H9 (cell line): ENCODE measurements at regions not wholly inside any gene's neighbourhood (a gene's known extent, or its start where the extent isn't known, plus 50 kb on each side); places are given as distances from the start of the nearest gene placed in this dataset.

Experiments
- DNase-seq: peaks from one replicate; pipeline ENCODE4 v3.0.0-alpha.2; 2017
- H2AFZ ChIP-seq: one replicate; pipeline ENCODE4 v1.6.1; 2013; ENCODE audit warnings: mild to moderate bottlenecking, low read length, control low read depth, moderate library complexity
- H2AK5ac ChIP-seq: 2 replicates; pipeline ENCODE4 v1.6.1; 2013; ENCODE audit warnings: low read length, control low read depth, mixed read lengths; ENCODE audit not compliant: insufficient read length
- H2BK120ac ChIP-seq: one replicate; pipeline ENCODE4 v1.6.1; 2013; ENCODE audit warnings: low read depth, mild to moderate bottlenecking, low read length, control low read depth, inconsistent platforms; ENCODE audit not compliant: poor library complexity, severe bottlenecking
- H2BK12ac ChIP-seq: 2 replicates; pipeline ENCODE4 v1.6.1; 2013; ENCODE audit warnings: low read length, control low read depth, mixed read lengths, low read depth; ENCODE audit not compliant: insufficient read length
- H2BK15ac ChIP-seq: 2 replicates; pipeline ENCODE4 v1.6.1; 2013; ENCODE audit warnings: low read depth, low read length, control low read depth
- H2BK20ac ChIP-seq: one replicate; pipeline ENCODE4 v1.6.1; 2013; ENCODE audit warnings: low read depth, mild to moderate bottlenecking, low read length, control low read depth, inconsistent platforms; ENCODE audit not compliant: poor library complexity, severe bottlenecking
- H2BK5ac ChIP-seq: 2 replicates; pipeline ENCODE4 v1.6.1; 2013; ENCODE audit warnings: low read length, control low read depth, mixed read lengths; ENCODE audit not compliant: insufficient read length
- H3K14ac ChIP-seq: 2 replicates; pipeline ENCODE4 v1.6.1; 2013; ENCODE audit warnings: low read length, control low read depth; ENCODE audit not compliant: insufficient read depth
- H3K18ac ChIP-seq: 2 replicates; pipeline ENCODE4 v1.6.1; 2013; ENCODE audit warnings: low read depth, mild to moderate bottlenecking, mixed read lengths, low read length, control low read depth; ENCODE audit not compliant: insufficient read length
- H3K23ac ChIP-seq: 2 replicates; pipeline ENCODE4 v1.6.1; 2013; ENCODE audit warnings: low read length, control low read depth, mixed read lengths, low read depth; ENCODE audit not compliant: insufficient read length
- H3K23me2 ChIP-seq: 2 replicates; pipeline ENCODE4 v1.6.1; 2013; ENCODE audit warnings: low read depth, mild to moderate bottlenecking, mixed read lengths, low read length, control low read depth; ENCODE audit not compliant: insufficient read length, poor library complexity, severe bottlenecking
- H3K27ac ChIP-seq: 2 replicates; pipeline ENCODE4 v1.5.1; 2013; ENCODE audit warnings: low read length, control low read depth, mixed read lengths, low read depth; ENCODE audit not compliant: insufficient read length
- H3K27me3 ChIP-seq: 2 replicates; pipeline ENCODE4 v1.6.1; 2013; ENCODE audit warnings: low read length, control low read depth, inconsistent platforms; ENCODE audit not compliant: insufficient read depth
- H3K4ac ChIP-seq: 2 replicates; pipeline ENCODE4 v1.6.1; 2013; ENCODE audit warnings: low read depth, mild to moderate bottlenecking, control low read depth, inconsistent platforms, low read length, moderate library complexity
- H3K4me1 ChIP-seq: 2 replicates; pipeline ENCODE4 v1.6.1; 2013; ENCODE audit warnings: low read length, control low read depth, inconsistent platforms; ENCODE audit not compliant: insufficient read depth
- H3K4me2 ChIP-seq: 2 replicates; pipeline ENCODE4 v1.6.1; 2013; ENCODE audit warnings: low read length, control low read depth, mixed read lengths; ENCODE audit not compliant: insufficient read length, insufficient read depth
- H3K56ac ChIP-seq: 2 replicates; pipeline ENCODE4 v1.6.1; 2013; ENCODE audit warnings: low read depth, mild to moderate bottlenecking, mixed read lengths, low read length, control low read depth; ENCODE audit not compliant: insufficient read length
- H3K79me1 ChIP-seq: 2 replicates; pipeline ENCODE4 v1.6.1; 2013; ENCODE audit warnings: low read depth, mild to moderate bottlenecking, moderate library complexity, low read length, control low read depth, inconsistent platforms; ENCODE audit not compliant: insufficient read depth, poor library complexity, severe bottlenecking
- H3K79me2 ChIP-seq: 2 replicates; pipeline ENCODE4 v1.6.1; 2013; ENCODE audit warnings: low read length, control low read depth, inconsistent platforms; ENCODE audit not compliant: insufficient read depth
- H3K9ac ChIP-seq: 2 replicates; pipeline ENCODE4 v1.6.1; 2013; ENCODE audit warnings: low read length, control low read depth, mixed read lengths; ENCODE audit not compliant: insufficient read length; ENCODE audit errors: extremely low read depth
- H3K9me3 ChIP-seq: one replicate; pipeline ENCODE4 v1.6.1; 2013; ENCODE audit warnings: low read depth, low read length, inconsistent platforms; ENCODE audit not compliant: control insufficient read depth
- H3T11ph ChIP-seq: one replicate; pipeline ENCODE4 v1.6.1; 2013; ENCODE audit warnings: mild to moderate bottlenecking, low read length, control low read depth, inconsistent platforms
- H4K20me1 ChIP-seq: one replicate; pipeline ENCODE4 v1.6.1; 2013; ENCODE audit not compliant: control insufficient read depth, insufficient read length, insufficient read depth
- H4K5ac ChIP-seq: 2 replicates; pipeline ENCODE4 v1.6.1; 2013; ENCODE audit warnings: low read depth, mild to moderate bottlenecking, mixed read lengths, low read length, control low read depth; ENCODE audit not compliant: insufficient read length
- H4K8ac ChIP-seq: replicated peaks from 2 replicates; pipeline ENCODE4 v1.6.1; 2013; ENCODE audit warnings: low read length, control low read depth, mixed read lengths, low read depth; ENCODE audit not compliant: insufficient read length
- H4K91ac ChIP-seq: 2 replicates; pipeline ENCODE4 v1.6.1; 2013; ENCODE audit warnings: low read depth, mild to moderate bottlenecking, moderate library complexity, mixed read lengths, low read length, control low read depth; ENCODE audit not compliant: insufficient read length
- H3K27ac Mint-ChIP-seq, 3 experiments: 2 replicates in 2 of 3; 3 replicates in 1 of 3; pipeline ENCODE4 v1.8.0; 2020 to 2021; ENCODE audit warnings: mixed read lengths in 3 of 3, mild to moderate bottlenecking in 1 of 3, moderate library complexity in 1 of 3
- H3K27me3 Mint-ChIP-seq: 2 replicates; pipeline ENCODE4 v1.8.0; 2021; ENCODE audit warnings: low read depth, mild to moderate bottlenecking, moderate library complexity, mixed read lengths
- H3K36me3 Mint-ChIP-seq, 3 experiments: 2 replicates in 2 of 3; 3 replicates in 1 of 3; pipeline ENCODE4 v1.8.0; 2020 to 2021; ENCODE audit warnings: low read depth in 3 of 3, mixed read lengths in 3 of 3; ENCODE audit not compliant: insufficient read depth in 1 of 3
- H3K4me1 Mint-ChIP-seq, 2 experiments: 2 replicates each; pipeline ENCODE4 v1.8.0; 2020; ENCODE audit warnings: mixed read lengths in 2 of 2
- H3K4me3 Mint-ChIP-seq, 2 experiments: 2 replicates in 1 of 2; 3 replicates in 1 of 2; pipeline ENCODE4 v1.8.0; 2020 to 2021; ENCODE audit warnings: mild to moderate bottlenecking in 2 of 2, mixed read lengths in 2 of 2, moderate library complexity in 1 of 2
- H3K9me3 Mint-ChIP-seq, 2 experiments: 2 replicates in 1 of 2; 3 replicates in 1 of 2; pipeline ENCODE4 v1.8.0; 2020; ENCODE audit warnings: mild to moderate bottlenecking in 2 of 2, mixed read lengths in 2 of 2, moderate library complexity in 1 of 2
- CTCF ChIP-seq: fragments of 200-600 bp; sonication (generic); conservative IDR thresholded peaks from 3 replicates; pipeline ENCODE4 v1.8.0; 2021; ENCODE audit warnings: antibody characterized with exemption, mild to moderate bottlenecking
- WGBS: extraction: QIAGEN DNeasy Blood & Tissue Kit; methylation state at CpG from one replicate; pipeline ENCODE4 v1.1.7; 2013; ENCODE audit warnings: missing lambda C conversion rate, low lambda C conversion rate, mixed read lengths; ENCODE audit not compliant: insufficient read length; ENCODE audit errors: extremely low coverage; 5-methylcytosine and 5-hydroxymethylcytosine counted together

GRCh38 chr3:166462891-166463470 lies 625.8 kb upstream of the BCHE start:
- Histone ChIP-seq H3K9me3 (no peaks in the 10 kb centered on the region), H3K27me3 (no peaks in the 10 kb centered on the region), H4K8ac (no peak overlapping the region), H3K4ac (no peak overlapping the region), H2BK120ac (no peak overlapping the region), H3K4me2 (no peak overlapping the region), H3K4me1 (no peaks in the 10 kb centered on the region), H4K20me1 (no peaks in the 10 kb centered on the region), H3K23ac (no peak overlapping the region), H4K5ac (no peak overlapping the region), H2BK15ac (no peak overlapping the region), H2BK12ac (no peak overlapping the region), H4K91ac (no peak overlapping the region), H3K9ac (no peak overlapping the region), H2AFZ (no peak overlapping the region), H3K14ac (no peak overlapping the region), H2BK20ac (no peak overlapping the region), H2AK5ac (no peak overlapping the region), H3K23me2 (no peaks in the 10 kb centered on the region), H3K27ac (no peak overlapping the region), H3K79me2 (no peaks in the 10 kb centered on the region), H3K79me1 (no peaks in the 10 kb centered on the region), H3K18ac (no peak overlapping the region), H2BK5ac (no peak overlapping the region), H3T11ph (no peak overlapping the region), H3K56ac (no peak overlapping the region)
- no peak overlapping the region for H3K4me3 Mint-ChIP-seq
- TF ChIP-seq CTCF, result no peak
- DNase-seq, result no peak
- H3K27ac Mint-ChIP-seq, result no peak overlapping the region; a peak in 1 of 7 replicates
- no peaks in the 10 kb centered on the region for H3K4me1 Mint-ChIP-seq
- H3K36me3 Mint-ChIP-seq, result no peaks in the 10 kb centered on the region
- no peaks in the 10 kb centered on the region for H3K9me3 Mint-ChIP-seq
- no peaks in the 10 kb centered on the region for H3K27me3 Mint-ChIP-seq
- WGBS, result no CpG with 5 or more reads among the region's 2 CpGs
